ENCODE measurements at regions not wholly inside any gene's neighbourhood (a gene's known extent, or its start where the extent isn't known, plus 50 kb on each side); places are given as distances from the start of the nearest gene placed in this dataset.

GRCh38 chr11:27757953-27758352 lies 57.7 kb upstream of the BDNF start:
- TF ChIP-seq CTCF (IDR thresholded peaks at IDR 0.05), result no peak
- no peak for TF ChIP-seq ZFX (IDR thresholded peaks at IDR 0.05; ENCODE audit: borderline replicate concordance)
- H3K27ac ChIP-seq, result no peak overlapping the region

GRCh38 chr11:27754035-27755017 lies 54.1 kb upstream of the BDNF start:
- TF ChIP-seq ZFX (IDR thresholded peaks at IDR 0.05; ENCODE audit: borderline replicate concordance) (no peak), CTCF (IDR thresholded peaks at IDR 0.05) (no peak)
- H3K27ac ChIP-seq, result no peak overlapping the region
